GM18505 (cell line): ENCODE measurements at regions not wholly inside any gene's neighbourhood (a gene's known extent, or its start where the extent isn't known, plus 50 kb on each side); places are given as distances from the start of the nearest gene placed in this dataset.

Source experiments
- ATAC-seq: cut with Tn5 transposase; IDR thresholded peaks from one replicate; pipeline ENCODE4 v1.9.1; 2021; ENCODE audit not compliant: unreplicated experiment
- POLR2A ChIP-seq: IDR thresholded peaks from 4 replicates; pipeline ENCODE4 v1.6.1; 2011; ENCODE audit warnings: borderline replicate concordance; ENCODE audit not compliant: insufficient read depth, insufficient read length; ENCODE audit errors: extremely low read depth

DNA sequence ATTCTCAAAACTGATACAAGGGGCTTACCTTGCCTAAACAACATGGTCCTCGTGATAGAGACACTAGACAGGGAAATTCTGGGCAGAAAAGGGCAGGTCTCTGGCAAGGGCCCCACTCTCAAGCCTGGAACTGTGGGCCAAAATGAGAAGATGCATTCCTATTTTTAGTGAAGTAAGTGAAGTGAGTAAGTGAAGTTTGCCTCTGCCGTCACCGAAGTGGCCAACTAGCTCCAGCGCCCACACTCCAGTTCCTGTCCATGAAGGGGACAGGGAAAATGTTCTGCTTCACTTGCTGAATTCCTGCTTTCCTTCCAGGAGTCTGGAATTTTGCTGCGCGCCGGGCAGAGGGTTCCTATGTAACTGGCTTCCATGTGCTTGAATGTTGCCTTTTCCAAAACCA is 1035.6 kb upstream of the TMEM132C start:
- no peak for TF ChIP-seq POLR2A
- ATAC-seq, result no peak

- no peak for TF ChIP-seq POLR2A
Observed at GRCh38 chr12:127233016-127233415, 1034.0 kb upstream of the TMEM132C start.

DNA sequence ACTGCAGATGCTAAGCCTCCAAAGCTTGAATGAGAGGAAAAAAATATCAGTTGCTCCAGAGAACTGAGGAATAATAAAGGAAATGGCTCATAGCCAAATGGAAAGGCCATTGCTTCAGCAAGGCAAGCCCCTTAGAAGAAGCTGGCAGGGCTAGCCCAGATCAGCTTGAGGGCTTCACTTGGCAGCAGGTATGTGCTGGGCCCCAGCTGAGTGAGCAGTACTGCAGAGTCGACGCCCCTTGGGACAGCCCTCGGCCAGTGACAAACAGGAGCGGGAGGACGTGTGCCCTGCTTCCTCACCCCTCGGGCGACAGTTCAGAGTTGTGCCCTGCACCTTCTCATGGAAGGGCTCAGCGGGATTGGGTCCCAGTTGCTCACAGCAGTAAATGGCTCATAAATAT is 1031.2 kb upstream of the TMEM132C start:
- ATAC-seq, result no peak
- TF ChIP-seq POLR2A, result no peak

More at GRCh38 chr12:127233016-127233415, 1034.0 kb upstream of the TMEM132C start:
- no peak for ATAC-seq

GRCh38 chr12:127236491-127236890 is 1030.5 kb upstream of the TMEM132C start:
- no peak for TF ChIP-seq POLR2A
- no peak for ATAC-seq

- ATAC-seq, result no peak
- TF ChIP-seq POLR2A, result no peak
Observed at GRCh38 chr12:127237151-127237550, 1029.8 kb upstream of the TMEM132C start.

- no peak for ATAC-seq
- no peak for TF ChIP-seq POLR2A
Observed at GRCh38 chr12:127238107-127238506, 1028.9 kb upstream of the TMEM132C start.

DNA sequence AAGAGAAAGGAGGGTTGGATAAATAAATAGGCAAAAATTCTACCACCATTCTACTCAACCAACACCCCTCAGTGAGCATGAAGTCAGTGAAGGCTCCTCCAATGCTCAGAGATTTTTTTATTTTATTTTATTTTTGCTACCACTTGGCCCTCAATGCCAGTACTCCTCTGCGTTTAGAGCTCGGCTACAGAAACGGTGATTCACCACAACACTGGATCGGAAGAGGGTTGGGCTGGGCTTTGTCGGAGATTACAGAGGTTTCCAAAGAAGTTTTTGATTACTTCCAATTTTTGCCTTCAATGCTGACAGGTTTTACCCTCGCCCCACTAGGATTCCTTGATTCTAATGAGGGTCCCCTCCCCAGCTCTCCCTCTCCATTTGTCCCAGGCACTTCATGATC is 1027.2 kb upstream of the TMEM132C start:
- ATAC-seq, result no peak
- TF ChIP-seq POLR2A, result no peak

- TF ChIP-seq POLR2A, result no peak
- ATAC-seq, result no peak
Observed at GRCh38 chr12:127240249-127240929, 1026.6 kb upstream of the TMEM132C start.

DNA sequence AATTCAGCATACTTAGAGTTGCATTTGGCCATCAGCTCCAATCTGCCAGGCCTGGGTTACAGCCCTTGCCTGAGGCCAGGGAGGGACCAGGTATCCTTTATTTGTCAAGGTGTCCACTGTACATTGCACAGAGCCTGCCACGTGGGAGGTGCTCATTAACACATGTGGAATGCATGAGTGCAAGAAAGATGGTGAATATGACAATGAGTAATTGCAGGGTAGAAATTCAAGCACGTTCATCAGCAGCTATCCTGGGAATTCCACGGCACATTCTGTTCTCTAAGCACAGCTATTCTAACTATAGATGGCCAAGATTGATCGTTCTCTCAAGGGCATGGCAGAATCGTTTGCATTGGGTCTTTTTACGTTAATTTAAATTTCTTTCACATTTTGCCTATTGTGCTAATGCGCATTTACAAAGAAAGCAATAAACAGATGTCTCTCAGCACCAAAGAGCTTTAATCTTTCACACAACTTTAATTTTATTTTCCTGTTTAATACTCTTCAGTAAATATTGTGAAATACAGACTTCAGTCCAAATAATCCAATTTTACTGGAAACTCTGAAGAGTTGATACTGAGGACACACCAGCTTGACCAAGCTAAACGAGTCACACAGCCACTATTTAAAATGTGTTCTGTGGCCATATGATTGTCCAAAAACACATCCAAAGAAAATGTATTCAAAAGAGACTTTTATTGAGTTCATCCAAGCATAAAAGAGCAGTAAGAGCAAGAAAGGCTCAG is 1025.7 kb upstream of the TMEM132C start:
- no peak for ATAC-seq
- TF ChIP-seq POLR2A, result no peak

DNA sequence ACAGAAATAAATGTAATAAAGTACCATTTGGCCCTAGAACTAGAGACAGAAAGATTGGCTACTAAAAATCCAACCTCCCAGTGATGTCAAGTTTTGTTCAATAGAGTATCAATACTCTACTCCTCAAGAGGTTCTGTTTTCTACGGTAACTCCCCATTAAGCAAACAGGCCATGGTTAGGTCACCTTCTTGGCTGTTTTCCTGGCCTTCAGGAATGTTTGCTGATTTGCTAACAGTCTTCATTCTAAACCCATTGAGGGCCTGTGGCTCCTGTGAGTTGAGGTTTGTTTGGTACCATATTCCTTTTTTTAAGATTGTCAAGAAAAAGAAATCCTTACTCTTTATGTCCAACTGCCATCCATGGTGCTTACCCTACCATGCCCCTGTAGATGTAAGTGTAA is 1022.0 kb upstream of the TMEM132C start:
- no peak for TF ChIP-seq POLR2A
- no peak for ATAC-seq

GRCh38 chr12:127245437-127245836 is 1021.5 kb upstream of the TMEM132C start:
- ATAC-seq, result no peak
- no peak for TF ChIP-seq POLR2A

GRCh38 chr12:127247937-127248336 is 1019.0 kb upstream of the TMEM132C start:
- no peak for TF ChIP-seq POLR2A
- no peak for ATAC-seq

- no peak for ATAC-seq
- TF ChIP-seq POLR2A, result no peak
Observed at GRCh38 chr12:127249428-127249827, 1017.5 kb upstream of the TMEM132C start.

DNA sequence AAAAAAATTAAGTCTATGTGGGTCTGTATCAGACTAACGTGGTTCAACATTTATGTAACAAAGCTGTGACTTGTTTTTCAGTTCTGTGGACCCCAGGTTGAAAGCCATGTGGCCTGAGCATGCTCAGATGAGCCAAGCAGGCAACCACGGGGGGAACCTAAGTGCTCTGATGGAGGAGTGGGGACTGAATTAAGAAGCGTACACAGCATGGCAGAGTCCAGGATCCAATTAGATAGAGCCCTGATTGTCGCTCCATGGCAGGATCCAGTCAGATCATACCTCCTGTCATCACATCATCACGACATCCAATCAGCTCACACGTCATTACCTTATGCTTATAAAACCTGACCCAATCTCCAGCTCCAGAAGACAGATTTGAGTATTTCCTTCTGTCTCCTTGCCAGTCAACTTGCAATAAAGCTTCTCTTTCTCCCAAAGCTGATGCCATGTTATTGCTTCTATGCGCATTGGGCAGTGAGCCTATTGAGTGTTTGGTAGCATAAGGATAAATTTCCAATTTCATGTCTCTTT is 1013.1 kb upstream of the TMEM132C start:
- no peak for ATAC-seq
- TF ChIP-seq POLR2A, result no peak

GRCh38 chr12:127254420-127254955 is 1012.5 kb upstream of the TMEM132C start:
- no peak for ATAC-seq
- TF ChIP-seq POLR2A, result no peak
